Activated naive CD4-positive, alpha-beta T cell (primary cell): ENCODE measurements at regions not wholly inside any gene's neighbourhood (a gene's known extent, or its start where the extent isn't known, plus 50 kb on each side); places are given as distances from the start of the nearest gene placed in this dataset.
"Not testable (repeated sequence)": the region's sequence is repeated elsewhere in the genome, so short reads cannot be mapped to it uniquely, and the experiment has no call there.

Experiments
- DNase-seq, 4 experiments: peaks; one replicate each; lab custom pipeline; 2025; lab: John Stamatoyannopoulos, UW

- no peak for DNase-seq
These were observed 460.8 kb upstream of the SMARCA2 start for GRCh38 chr9:1554081-1555035.

- DNase-seq = not testable (repeated sequence)
These were observed 456.5 kb upstream of the SMARCA2 start for GRCh38 chr9:1558666-1559065.

- DNase-seq = no peak
These were observed 439.2 kb upstream of the SMARCA2 start for GRCh38 chr9:1575939-1576338.

GRCh38 chr9:1580215-1580614 is 434.9 kb upstream of the SMARCA2 start:
- DNase-seq = no peak

DNA sequence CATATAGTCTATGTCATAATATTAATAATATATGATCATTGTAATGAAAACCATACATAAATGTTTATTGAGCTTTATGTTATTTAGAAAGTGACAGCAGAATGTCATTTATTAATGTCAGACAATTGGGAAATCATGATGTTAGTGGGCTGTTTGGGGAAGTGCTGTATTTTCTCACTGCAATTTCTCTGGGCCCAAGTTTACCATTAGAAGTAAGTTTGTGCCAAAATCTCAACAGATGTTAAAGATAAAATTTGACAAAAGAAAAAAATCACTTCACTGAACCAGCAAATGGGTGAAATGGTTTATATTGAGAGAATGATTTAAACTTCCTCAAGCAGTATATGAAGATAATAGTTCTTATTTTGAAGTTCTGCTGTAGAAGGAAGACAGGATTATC is 433.2 kb upstream of the SMARCA2 start:
- no peak for DNase-seq

GRCh38 chr9:1591310-1591709 is 423.8 kb upstream of the SMARCA2 start:
- no peak for DNase-seq

- DNase-seq = no peak
These were observed 416.9 kb upstream of the SMARCA2 start for GRCh38 chr9:1598270-1598669.

GRCh38 chr9:1599961-1600360 is 415.2 kb upstream of the SMARCA2 start:
- no peak for DNase-seq

DNA sequence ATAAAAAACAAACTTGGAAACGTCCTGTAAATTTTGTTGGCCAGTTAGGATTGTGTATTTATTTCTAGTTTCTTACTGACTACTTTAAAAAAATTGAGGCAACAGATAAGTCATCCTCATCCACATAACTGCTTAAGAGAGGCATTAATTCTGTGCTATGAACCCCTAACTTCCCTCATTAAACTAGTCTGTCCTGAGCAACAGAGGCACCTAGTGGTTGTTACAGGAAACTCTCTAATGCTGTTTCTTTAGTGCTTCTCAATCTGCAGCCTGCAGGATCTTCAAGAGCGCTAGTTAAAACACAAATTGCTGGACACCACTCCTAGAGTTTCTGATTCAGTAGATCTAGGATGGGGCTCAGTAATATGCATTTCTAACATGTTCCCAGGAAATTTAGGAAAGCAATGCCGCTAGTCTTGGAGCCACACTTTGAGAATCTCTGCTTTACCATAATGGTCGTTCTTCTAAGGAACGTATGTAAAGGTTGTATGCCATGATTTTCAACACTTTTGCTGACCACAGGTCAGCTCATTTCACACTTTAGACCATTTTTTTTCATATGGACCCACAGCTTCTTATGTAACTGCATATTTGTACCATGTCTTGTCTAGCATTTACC is 410.1 kb upstream of the SMARCA2 start:
- DNase-seq = no peak

DNA sequence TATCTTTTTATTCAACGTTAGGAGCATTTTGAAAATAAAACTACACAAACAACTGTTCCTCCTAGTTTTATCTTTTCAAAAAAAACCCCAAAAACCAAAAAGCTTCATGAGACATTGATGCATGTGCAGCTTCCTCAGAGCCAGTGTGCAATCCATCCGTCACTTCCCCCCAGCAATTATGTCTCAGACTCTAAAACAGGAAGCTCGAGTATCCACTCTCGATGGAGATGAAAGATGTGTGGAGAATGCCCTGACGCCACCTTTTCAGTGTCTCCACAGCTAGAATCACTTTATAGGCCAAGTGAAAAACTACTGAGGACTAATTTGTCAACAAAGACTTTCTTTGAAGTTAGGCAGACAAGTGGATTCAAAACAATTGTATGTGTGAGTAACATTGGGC is 408.9 kb upstream of the SMARCA2 start:
- DNase-seq = no peak

- no peak for DNase-seq
These were observed 402.3 kb upstream of the SMARCA2 start for GRCh38 chr9:1612886-1613285.

- DNase-seq = no peak
These were observed 397.7 kb upstream of the SMARCA2 start for GRCh38 chr9:1617419-1617818.

DNA sequence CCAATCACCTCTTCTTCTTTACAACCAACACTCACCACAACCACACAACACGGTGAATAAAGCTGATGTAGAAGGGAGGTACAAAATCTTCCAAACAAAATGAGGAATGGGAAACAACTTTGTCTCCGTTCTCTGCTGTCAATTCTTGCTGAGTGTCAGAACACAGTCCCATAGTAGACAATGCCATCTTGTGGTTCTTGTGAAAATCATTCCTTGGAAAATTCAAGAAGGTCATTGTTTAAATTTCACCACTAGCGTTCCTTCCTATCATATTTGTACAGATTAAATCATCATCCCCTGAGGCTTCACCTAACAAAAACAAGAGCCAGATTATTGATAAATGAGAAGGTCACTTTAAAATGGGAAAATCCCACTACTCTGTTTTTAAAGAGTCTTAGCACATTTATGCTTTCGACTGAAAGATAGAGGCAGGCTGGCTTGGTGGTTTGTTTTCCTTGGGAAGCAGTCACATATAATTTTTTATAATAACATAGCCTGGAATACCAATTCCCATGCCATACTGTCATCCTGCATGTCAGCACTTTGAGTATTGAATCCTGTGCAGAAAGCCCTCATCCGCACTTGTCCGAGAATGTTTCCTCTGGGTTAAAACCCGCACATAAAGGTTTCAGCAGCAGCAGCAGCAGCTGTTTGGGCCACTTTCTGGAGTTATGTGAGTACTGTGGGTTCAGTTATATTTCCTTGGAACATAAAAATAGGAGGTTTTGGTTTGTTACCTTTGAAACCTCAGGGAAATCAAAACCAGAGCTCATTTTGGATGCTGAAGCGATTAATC is 395.0 kb upstream of the SMARCA2 start:
- DNase-seq = no peak

GRCh38 chr9:1637401-1637800 is 377.7 kb upstream of the SMARCA2 start:
- DNase-seq = no peak

- no peak for DNase-seq
These were observed 376.0 kb upstream of the SMARCA2 start for GRCh38 chr9:1639166-1639565.

DNA sequence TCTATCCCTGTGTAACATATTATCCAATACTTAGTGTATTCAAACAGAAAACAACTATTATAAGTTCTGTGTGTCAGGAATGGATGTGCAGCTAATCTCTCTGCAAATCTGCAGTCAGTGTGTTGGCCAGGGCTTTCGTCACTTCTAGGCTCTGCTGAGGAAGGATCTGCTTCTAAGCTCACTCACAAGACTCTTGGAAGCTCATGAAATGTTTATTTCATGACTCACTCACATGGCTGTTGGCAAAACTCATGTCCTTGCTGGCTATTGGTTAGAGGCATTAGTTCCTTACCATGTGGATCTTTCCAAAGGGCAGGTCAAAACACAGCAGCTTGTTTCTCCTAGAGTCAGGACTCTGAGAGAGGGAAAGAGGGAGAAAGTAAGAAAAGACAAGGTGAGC is 367.4 kb upstream of the SMARCA2 start:
- no peak for DNase-seq

DNA sequence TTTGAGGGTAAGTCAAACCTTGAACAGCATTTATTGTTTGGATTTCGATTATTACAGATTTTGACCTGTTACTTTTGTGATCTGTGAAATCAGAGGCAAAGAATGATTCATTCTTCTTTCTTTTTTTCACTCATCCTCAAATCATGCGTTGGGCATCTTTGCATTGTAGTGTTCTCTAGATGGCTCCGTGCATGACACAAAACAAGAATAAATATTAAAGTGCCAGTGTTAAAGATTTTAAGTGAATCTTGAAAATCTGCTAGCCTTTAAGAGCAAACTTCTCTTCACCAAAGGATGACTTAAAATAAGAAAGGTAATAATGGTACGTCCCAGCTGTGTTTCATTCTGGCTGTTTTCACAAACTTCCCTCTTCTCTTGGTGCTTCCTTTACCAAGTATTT is 361.9 kb upstream of the SMARCA2 start:
- DNase-seq = no peak

GRCh38 chr9:1658661-1659362 is 356.3 kb upstream of the SMARCA2 start:
- no peak for DNase-seq

- no peak for DNase-seq
These were observed 355.8 kb upstream of the SMARCA2 start for GRCh38 chr9:1659363-1659690.

DNA sequence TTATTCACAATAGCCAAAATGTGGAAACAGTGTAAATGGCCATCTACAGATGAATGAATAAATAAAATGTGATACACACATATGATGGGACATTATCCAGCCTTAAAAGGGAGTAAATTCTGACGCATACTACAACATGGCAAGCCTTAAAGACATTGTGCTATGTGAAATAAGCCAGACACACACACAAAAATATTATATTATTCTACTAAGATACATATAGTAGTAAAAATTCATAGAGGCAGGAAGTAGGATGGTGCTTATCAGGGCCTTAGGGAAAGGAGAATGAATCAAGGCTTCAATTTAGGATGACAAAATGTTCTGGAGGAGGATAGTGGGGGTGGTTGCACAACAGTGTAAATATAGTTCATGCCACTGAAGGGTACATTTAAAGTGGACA is 346.7 kb upstream of the SMARCA2 start:
- DNase-seq = no peak

DNA sequence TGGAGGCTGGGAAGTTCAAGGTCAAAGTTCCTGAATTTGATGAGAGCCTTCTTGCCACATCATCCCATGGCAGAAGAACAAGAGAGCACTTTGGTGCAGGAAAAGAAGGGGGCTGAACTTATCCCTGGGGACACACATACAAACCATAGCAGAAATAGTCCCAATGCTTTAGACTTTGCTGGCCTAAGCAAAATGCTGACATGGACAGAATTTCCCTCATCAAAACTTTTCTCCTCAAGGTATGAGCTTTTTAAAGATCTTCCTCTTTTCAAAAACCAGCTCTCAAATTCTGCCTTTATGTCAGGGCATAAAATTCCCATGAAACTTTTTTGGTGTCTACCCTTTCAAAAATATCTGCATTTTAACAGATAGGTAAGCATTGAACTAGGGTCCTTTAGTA is 341.8 kb upstream of the SMARCA2 start:
- DNase-seq = no peak

DNA sequence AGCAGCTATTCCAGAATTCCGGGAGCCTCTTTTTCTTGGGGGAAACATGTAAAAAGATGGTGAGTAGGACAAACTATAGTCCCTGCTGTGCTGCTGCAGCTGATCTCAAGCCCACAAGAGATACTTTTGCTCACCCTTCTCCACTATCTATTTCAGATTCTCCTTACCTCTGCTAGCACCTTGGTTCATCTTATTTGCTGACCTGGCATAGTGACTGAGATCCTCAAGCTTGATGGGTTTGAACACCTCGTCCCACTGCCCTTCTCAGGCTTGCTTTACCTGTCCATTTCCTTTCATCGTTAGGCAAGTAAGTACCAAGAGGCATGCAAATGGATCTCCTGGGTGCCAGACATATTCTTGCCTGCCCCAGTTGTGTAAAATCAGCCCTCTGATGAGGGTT is 338.4 kb upstream of the SMARCA2 start:
- no peak for DNase-seq
